MM.1S (cell line): ENCODE measurements at regions not wholly inside any gene's neighbourhood (a gene's known extent, or its start where the extent isn't known, plus 50 kb on each side); places are given as distances from the start of the nearest gene placed in this dataset.

Experiments used
- DNase-seq: peaks from one replicate; pipeline ENCODE4 v3.0.0-alpha.2; 2015
- H2AFZ ChIP-seq: fragments of 300-600 bp; sonication (generic); 2 replicates; pipeline ENCODE4 v1.6.0; 2016; ENCODE audit warnings: antibody characterized with exemption, low read length
- H3F3A ChIP-seq: fragments of 300-600 bp; sonication (generic); 2 replicates; pipeline ENCODE4 v1.6.1; 2016; ENCODE audit warnings: mild to moderate bottlenecking, antibody characterized with exemption, low read length, moderate library complexity, mixed read lengths; ENCODE audit not compliant: insufficient read depth
- H3K27ac ChIP-seq: fragments of 300-600 bp; sonication (generic); 2 replicates; pipeline ENCODE4 v1.5.1; 2016; ENCODE audit warnings: mild to moderate bottlenecking, low read length
- H3K27me3 ChIP-seq: fragments of 300-600 bp; sonication (generic); replicated peaks from 2 replicates; pipeline ENCODE4 v1.6.0; 2016; ENCODE audit warnings: low read length; ENCODE audit not compliant: insufficient read depth
- H3K36me3 ChIP-seq: fragments of 300-600 bp; sonication (generic); replicated peaks from 2 replicates; pipeline ENCODE4 v1.6.1; 2016; ENCODE audit warnings: mild to moderate bottlenecking, low read length, mixed read lengths; ENCODE audit not compliant: insufficient read depth
- H3K4me1 ChIP-seq: fragments of 300-600 bp; sonication (generic); 2 replicates; pipeline ENCODE4 v1.6.1; 2016; ENCODE audit warnings: low read length, mixed read lengths
- H3K4me2 ChIP-seq: fragments of 300-600 bp; sonication (generic); 2 replicates; pipeline ENCODE4 v1.6.0; 2016; ENCODE audit warnings: low read depth, low read length
- H3K4me3 ChIP-seq: fragments of 300-600 bp; sonication (generic); 2 replicates; pipeline ENCODE4 v1.5.1; 2016; ENCODE audit warnings: low read length, mixed read lengths
- H3K79me2 ChIP-seq: fragments of 300-600 bp; sonication (generic); 2 replicates; pipeline ENCODE4 v1.6.1; 2016; ENCODE audit warnings: mixed run types, low read length, mixed read lengths
- H3K9ac ChIP-seq: fragments of 300-600 bp; sonication (generic); 2 replicates; pipeline ENCODE4 v1.6.1; 2016; ENCODE audit warnings: low read length, mixed read lengths
- H3K9me2 ChIP-seq: fragments of 300-600 bp; sonication (generic); replicated peaks from 2 replicates; pipeline ENCODE4 v1.6.1; 2016; ENCODE audit warnings: mild to moderate bottlenecking, low read length, mixed read lengths; ENCODE audit not compliant: insufficient read depth
- H3K9me3 ChIP-seq: fragments of 300-600 bp; sonication (generic); replicated peaks from 2 replicates; pipeline ENCODE4 v1.6.1; 2016; ENCODE audit warnings: mild to moderate bottlenecking, low read length, mixed read lengths; ENCODE audit not compliant: insufficient read depth
- H4K20me1 ChIP-seq: fragments of 300-600 bp; sonication (generic); 2 replicates; pipeline ENCODE4 v1.6.1; 2016; ENCODE audit warnings: mild to moderate bottlenecking, low read length, moderate library complexity, mixed read lengths; ENCODE audit not compliant: insufficient read depth
- EZH2 ChIP-seq: fragments of 300-600 bp; sonication (generic); optimal IDR thresholded peaks from 2 replicates; pipeline ENCODE3; 2017; ENCODE audit warnings: low read depth, mild to moderate bottlenecking, antibody characterized with exemption, low read length, mixed read lengths
- EZH2phosphoT487 ChIP-seq: fragments of 300-600 bp; sonication (generic); IDR thresholded peaks from 2 replicates; pipeline ENCODE4 v1.6.1; 2018; ENCODE audit warnings: antibody characterized with exemption, low read length
- TF ChIP-seq, protein P1 (sequence below): fragments of 300-600 bp; sonication (generic); IDR thresholded peaks from 2 replicates; pipeline ENCODE4 v1.5.1; 2016; ENCODE audit warnings: antibody characterized with exemption, low read length, mixed read lengths

GRCh38 chr5:112640546-112640945, 97.1 kb upstream of the APC start:
- H3F3A ChIP-seq = no peaks in the 10 kb centered on the region
- no peak overlapping the region for H2AFZ ChIP-seq
- no peak overlapping the region for H3K4me3 ChIP-seq
- no peak overlapping the region for H3K27ac ChIP-seq
- TF ChIP-seq EZH2 = no peak
- TF ChIP-seq EZH2phosphoT487 = no peak
- TF ChIP-seq, protein P1, sequence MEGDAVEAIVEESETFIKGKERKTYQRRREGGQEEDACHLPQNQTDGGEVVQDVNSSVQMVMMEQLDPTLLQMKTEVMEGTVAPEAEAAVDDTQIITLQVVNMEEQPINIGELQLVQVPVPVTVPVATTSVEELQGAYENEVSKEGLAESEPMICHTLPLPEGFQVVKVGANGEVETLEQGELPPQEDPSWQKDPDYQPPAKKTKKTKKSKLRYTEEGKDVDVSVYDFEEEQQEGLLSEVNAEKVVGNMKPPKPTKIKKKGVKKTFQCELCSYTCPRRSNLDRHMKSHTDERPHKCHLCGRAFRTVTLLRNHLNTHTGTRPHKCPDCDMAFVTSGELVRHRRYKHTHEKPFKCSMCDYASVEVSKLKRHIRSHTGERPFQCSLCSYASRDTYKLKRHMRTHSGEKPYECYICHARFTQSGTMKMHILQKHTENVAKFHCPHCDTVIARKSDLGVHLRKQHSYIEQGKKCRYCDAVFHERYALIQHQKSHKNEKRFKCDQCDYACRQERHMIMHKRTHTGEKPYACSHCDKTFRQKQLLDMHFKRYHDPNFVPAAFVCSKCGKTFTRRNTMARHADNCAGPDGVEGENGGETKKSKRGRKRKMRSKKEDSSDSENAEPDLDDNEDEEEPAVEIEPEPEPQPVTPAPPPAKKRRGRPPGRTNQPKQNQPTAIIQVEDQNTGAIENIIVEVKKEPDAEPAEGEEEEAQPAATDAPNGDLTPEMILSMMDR = no peak
- H3K4me2 ChIP-seq = no peak overlapping the region
- no peak overlapping the region for H3K9ac ChIP-seq
- H3K9me2 ChIP-seq = no peaks in the 10 kb centered on the region
- no peaks in the 10 kb centered on the region for H3K9me3 ChIP-seq
- no peaks in the 10 kb centered on the region for H3K36me3 ChIP-seq
- H4K20me1 ChIP-seq = no peaks in the 10 kb centered on the region
- H3K27me3 ChIP-seq = no peaks in the 10 kb centered on the region
- H3K79me2 ChIP-seq = no peaks in the 10 kb centered on the region
- H3K4me1 ChIP-seq = peaks cover 5% of the 10 kb centered on the region; the same call in 1 of the 2 replicates
- DNase-seq = no peak

- Histone ChIP-seq H2AFZ (no peak overlapping the region), H3K9me2 (no peaks in the 10 kb centered on the region), H3K27me3 (no peaks in the 10 kb centered on the region), H3K27ac (no peak overlapping the region), H3K4me3 (no peak overlapping the region), H3K9me3 (no peaks in the 10 kb centered on the region), H3K36me3 (no peaks in the 10 kb centered on the region), H3K9ac (no peak overlapping the region), H3K4me2 (no peak overlapping the region), H4K20me1 (no peaks in the 10 kb centered on the region), H3F3A (no peaks in the 10 kb centered on the region), H3K79me2 (no peaks in the 10 kb centered on the region), H3K4me1 (no peaks in the 10 kb centered on the region)
- TF ChIP-seq EZH2phosphoT487 (no peak), EZH2 (no peak)
- TF ChIP-seq, protein P1 = no peak
- DNase-seq = no peak
These were observed 96.1 kb upstream of the APC start for GRCh38 chr5:112641515-112642110.

DNA sequence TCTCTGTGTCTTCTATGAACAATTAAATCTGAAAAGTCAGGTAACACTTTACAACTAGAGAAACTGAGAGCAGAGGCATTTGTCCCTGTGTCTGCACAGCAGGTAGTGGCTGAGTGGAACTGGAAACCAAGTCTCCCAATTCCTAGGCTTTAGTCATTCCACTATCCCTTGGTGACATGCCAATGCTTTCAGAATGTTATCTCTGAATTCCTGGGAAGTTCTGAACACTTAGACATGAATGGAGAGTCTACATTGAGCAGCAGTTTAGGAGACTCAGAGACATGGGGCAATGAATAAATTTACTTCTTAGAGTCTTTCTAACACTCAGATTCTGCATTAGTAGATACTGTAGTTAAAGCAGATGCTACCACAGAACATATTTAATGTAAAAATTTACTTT, 94.8 kb upstream of the APC start:
- Histone ChIP-seq H3K4me3 (no peak overlapping the region), H3K4me1 (no peaks in the 10 kb centered on the region), H3F3A (no peaks in the 10 kb centered on the region), H3K27ac (no peak overlapping the region), H2AFZ (no peak overlapping the region), H3K27me3 (no peaks in the 10 kb centered on the region), H3K36me3 (no peaks in the 10 kb centered on the region), H3K9ac (no peak overlapping the region), H3K4me2 (no peak overlapping the region), H3K9me3 (no peaks in the 10 kb centered on the region), H4K20me1 (no peaks in the 10 kb centered on the region), H3K9me2 (no peaks in the 10 kb centered on the region), H3K79me2 (no peaks in the 10 kb centered on the region)
- TF ChIP-seq EZH2 = no peak
- TF ChIP-seq EZH2phosphoT487 = no peak
- TF ChIP-seq, protein P1 = no peak
- no peak for DNase-seq
